ENCODE measurements at regions not wholly inside any gene's neighbourhood (a gene's known extent, or its start where the extent isn't known, plus 50 kb on each side); places are given as distances from the start of the nearest gene placed in this dataset.

DNA sequence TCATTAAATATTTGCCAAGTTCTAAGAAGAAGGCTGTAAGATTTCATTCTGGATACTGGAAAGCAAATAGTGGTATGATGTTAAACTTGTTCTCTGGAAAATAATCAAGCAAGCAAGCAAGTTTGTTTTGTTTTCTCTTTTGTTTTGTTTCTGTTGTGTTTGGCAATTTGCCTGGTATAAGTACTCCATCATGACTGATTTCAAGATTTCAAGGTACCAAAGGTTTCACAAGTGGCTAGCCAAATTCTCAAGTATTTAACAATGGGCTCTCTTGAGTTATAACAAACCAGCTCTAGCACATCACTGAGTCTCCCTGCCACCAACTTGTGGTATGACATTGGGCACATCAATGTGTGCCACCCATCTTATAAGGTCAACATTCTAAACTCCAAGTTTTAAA is 151.7 kb upstream of the IGFBP3 start:
- Histone ChIP-seq H3K4me1 (ENCODE audit: control insufficient read depth in 1 of 2, insufficient read depth in 2 of 2, low read length in 2 of 2) (no peaks in the 10 kb centered on the region; a peak in 1 of 4 replicates), H3K79me2 (ENCODE audit: insufficient read depth, low read length) (no peaks in the 10 kb centered on the region), H3K9me2 (ENCODE audit: insufficient read depth) (no peaks in the 10 kb centered on the region), H4K20me1 (ENCODE audit: insufficient read depth) (no peaks in the 10 kb centered on the region), H3K36me3 (ENCODE audit: control insufficient read depth in 1 of 2, insufficient read depth in 2 of 2, low read length in 2 of 2) (no peaks in the 10 kb centered on the region), H3K9me3 (ENCODE audit: control insufficient read depth in 1 of 2, insufficient read depth in 1 of 2, low read depth in 1 of 2, low read length in 2 of 2) (no peaks in the 10 kb centered on the region), H3K27ac (ENCODE audit: low read depth, low read length) (no peak overlapping the region), H2AFZ (ENCODE audit: low read depth, low read length, poor library complexity, severe bottlenecking) (no peak overlapping the region), H3K9ac (ENCODE audit: low read length) (no peak overlapping the region), H3K4me2 (ENCODE audit: low read length) (no peak overlapping the region), H3K4me3 (replicated peaks in 1 of 2; ENCODE audit: low read depth in 1 of 2, low read length in 2 of 2) (no peak overlapping the region), H3K27me3 (ENCODE audit: insufficient read depth, low read length) (no peaks in the 10 kb centered on the region)
- BruUV-seq (replicated peaks), result no TSS peak
- ChIA-PET POLR2A (no interaction called here), CTCF (interaction anchor here (0.5 kb wide), 1 partner anchor 116 kb away, joined by 4 read pairs; no protein-coding TSS in a partner anchor), RAD21 (ENCODE audit: low non-redundant PET in 1 of 2, low total read pairs in 2 of 2, uncharacterized antibody in 2 of 2, unreplicated experiment in 2 of 2) (no interaction called here)
- ATAC-seq (no peak), DNase-seq (ENCODE audit: low read depth, low spot score) (no peak)
- TF ChIP-seq CBX3 (IDR thresholded peaks at IDR 0.05; ENCODE audit: low read depth), result no peak
- TF ChIP-seq, protein P1, sequence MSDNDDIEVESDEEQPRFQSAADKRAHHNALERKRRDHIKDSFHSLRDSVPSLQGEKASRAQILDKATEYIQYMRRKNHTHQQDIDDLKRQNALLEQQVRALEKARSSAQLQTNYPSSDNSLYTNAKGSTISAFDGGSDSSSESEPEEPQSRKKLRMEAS (IDR thresholded peaks at IDR 0.05), result no peak
- no peak for TF ChIP-seq EZH2phosphoT487 (IDR thresholded peaks at IDR 0.05; ENCODE audit: borderline replicate concordance)
- TF ChIP-seq SIN3A (IDR thresholded peaks at IDR 0.05; ENCODE audit: low read depth), result no peak
- no peak for TF ChIP-seq POLR2AphosphoS5 (IDR thresholded peaks at IDR 0.05; ENCODE audit: low read depth, low read length)
- no peak for TF ChIP-seq EZH2 (IDR thresholded peaks at IDR 0.05)
- TF ChIP-seq ZFX (IDR thresholded peaks at IDR 0.05), result no peak
- no peak for TF ChIP-seq SP1 (IDR thresholded peaks at IDR 0.05; ENCODE audit: low read depth)
- no peak for TF ChIP-seq ZNF274 (IDR thresholded peaks at IDR 0.05; ENCODE audit: low read depth, low read length)
- TF ChIP-seq YY1 (IDR thresholded peaks at IDR 0.05; ENCODE audit: extremely low read depth, insufficient replicate concordance, low read depth, low read length), result no peak
- TF ChIP-seq, protein P2, sequence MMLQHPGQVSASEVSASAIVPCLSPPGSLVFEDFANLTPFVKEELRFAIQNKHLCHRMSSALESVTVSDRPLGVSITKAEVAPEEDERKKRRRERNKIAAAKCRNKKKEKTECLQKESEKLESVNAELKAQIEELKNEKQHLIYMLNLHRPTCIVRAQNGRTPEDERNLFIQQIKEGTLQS (IDR thresholded peaks at IDR 0.05), result no peak
- no peak for TF ChIP-seq FOSL1 (IDR thresholded peaks at IDR 0.05; ENCODE audit: low read depth)
- no peak for TF ChIP-seq TCF7L2 (IDR thresholded peaks at IDR 0.05; ENCODE audit: borderline replicate concordance, extremely low read depth, insufficient read depth, insufficient read length)
- no peak for TF ChIP-seq POLR2A (IDR thresholded peaks at IDR 0.05; ENCODE audit: borderline replicate concordance, extremely low read depth, insufficient read depth, insufficient read length)
- TF ChIP-seq, protein P3, sequence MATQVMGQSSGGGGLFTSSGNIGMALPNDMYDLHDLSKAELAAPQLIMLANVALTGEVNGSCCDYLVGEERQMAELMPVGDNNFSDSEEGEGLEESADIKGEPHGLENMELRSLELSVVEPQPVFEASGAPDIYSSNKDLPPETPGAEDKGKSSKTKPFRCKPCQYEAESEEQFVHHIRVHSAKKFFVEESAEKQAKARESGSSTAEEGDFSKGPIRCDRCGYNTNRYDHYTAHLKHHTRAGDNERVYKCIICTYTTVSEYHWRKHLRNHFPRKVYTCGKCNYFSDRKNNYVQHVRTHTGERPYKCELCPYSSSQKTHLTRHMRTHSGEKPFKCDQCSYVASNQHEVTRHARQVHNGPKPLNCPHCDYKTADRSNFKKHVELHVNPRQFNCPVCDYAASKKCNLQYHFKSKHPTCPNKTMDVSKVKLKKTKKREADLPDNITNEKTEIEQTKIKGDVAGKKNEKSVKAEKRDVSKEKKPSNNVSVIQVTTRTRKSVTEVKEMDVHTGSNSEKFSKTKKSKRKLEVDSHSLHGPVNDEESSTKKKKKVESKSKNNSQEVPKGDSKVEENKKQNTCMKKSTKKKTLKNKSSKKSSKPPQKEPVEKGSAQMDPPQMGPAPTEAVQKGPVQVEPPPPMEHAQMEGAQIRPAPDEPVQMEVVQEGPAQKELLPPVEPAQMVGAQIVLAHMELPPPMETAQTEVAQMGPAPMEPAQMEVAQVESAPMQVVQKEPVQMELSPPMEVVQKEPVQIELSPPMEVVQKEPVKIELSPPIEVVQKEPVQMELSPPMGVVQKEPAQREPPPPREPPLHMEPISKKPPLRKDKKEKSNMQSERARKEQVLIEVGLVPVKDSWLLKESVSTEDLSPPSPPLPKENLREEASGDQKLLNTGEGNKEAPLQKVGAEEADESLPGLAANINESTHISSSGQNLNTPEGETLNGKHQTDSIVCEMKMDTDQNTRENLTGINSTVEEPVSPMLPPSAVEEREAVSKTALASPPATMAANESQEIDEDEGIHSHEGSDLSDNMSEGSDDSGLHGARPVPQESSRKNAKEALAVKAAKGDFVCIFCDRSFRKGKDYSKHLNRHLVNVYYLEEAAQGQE (IDR thresholded peaks at IDR 0.05; ENCODE audit: low read depth), result no peak
- no peak for TF ChIP-seq RAD21 (IDR thresholded peaks at IDR 0.05; ENCODE audit: low read depth)
- TF ChIP-seq CEBPB (IDR thresholded peaks at IDR 0.05; ENCODE audit: low read depth), result no peak
- no peak for TF ChIP-seq JUND (IDR thresholded peaks at IDR 0.05)
- no peak for TF ChIP-seq ELF1 (IDR thresholded peaks at IDR 0.05; ENCODE audit: borderline replicate concordance, low read depth)
- intact Hi-C loops (cut with micrococcal nuclease), result no loop called here
